Thyroid gland (tissue), 4 donors: ENCODE measurements at regions not wholly inside any gene's neighbourhood (a gene's known extent, or its start where the extent isn't known, plus 50 kb on each side); places are given as distances from the start of the nearest gene placed in this dataset.
"Not testable (repeated sequence)": the region's sequence is repeated elsewhere in the genome, so short reads cannot be mapped to it uniquely, and the experiment has no call there.

Experiments
- POLR2A ChIP-seq, 2 donors: fragments of 450-650 bp; IDR thresholded peaks; one replicate each; pipeline ENCODE4 v1.6.1; 2017; ENCODE audit warnings: antibody characterized with exemption in 2 of 2, mild to moderate bottlenecking in 2 of 2, moderate library complexity in 1 of 2
- TF ChIP-seq, protein P1 (sequence below), 6 experiments: fragments of 200-600 bp in 3 of 6; fragments of 450-650 bp in 3 of 6; sonication (generic) in 3 of 6; IDR thresholded peaks; one replicate each; pipeline ENCODE4 v1.5.1; 2016 to 2019; ENCODE audit warnings: antibody characterized with exemption in 6 of 6, mild to moderate bottlenecking in 2 of 6, inconsistent platforms in 1 of 6, moderate library complexity in 1 of 6

DNA sequence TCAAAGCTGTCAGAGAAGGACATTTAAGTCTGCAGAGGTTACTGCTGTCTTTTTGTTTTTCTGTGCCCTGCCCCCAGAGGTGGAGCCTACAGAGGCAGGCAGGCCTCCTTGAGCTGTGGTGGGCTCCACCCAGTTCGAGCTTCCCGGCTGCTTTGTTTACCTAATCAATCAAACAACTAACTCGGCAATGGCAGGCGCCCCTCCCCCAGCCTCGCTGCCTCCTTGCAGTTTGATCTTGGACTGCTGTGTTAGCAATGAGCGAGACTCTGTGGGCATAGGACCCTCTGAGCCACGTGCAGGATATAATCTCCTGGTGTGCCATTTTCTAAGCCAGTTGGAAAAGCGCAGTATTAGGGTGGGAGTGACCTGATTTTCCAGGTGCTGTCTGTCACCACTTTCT lies 201.8 kb upstream of the ETAA1 start:
- TF ChIP-seq, protein P1, sequence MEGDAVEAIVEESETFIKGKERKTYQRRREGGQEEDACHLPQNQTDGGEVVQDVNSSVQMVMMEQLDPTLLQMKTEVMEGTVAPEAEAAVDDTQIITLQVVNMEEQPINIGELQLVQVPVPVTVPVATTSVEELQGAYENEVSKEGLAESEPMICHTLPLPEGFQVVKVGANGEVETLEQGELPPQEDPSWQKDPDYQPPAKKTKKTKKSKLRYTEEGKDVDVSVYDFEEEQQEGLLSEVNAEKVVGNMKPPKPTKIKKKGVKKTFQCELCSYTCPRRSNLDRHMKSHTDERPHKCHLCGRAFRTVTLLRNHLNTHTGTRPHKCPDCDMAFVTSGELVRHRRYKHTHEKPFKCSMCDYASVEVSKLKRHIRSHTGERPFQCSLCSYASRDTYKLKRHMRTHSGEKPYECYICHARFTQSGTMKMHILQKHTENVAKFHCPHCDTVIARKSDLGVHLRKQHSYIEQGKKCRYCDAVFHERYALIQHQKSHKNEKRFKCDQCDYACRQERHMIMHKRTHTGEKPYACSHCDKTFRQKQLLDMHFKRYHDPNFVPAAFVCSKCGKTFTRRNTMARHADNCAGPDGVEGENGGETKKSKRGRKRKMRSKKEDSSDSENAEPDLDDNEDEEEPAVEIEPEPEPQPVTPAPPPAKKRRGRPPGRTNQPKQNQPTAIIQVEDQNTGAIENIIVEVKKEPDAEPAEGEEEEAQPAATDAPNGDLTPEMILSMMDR (IDR thresholded peaks at IDR 0.05), result not testable (repeated sequence)
- not testable (repeated sequence) for TF ChIP-seq POLR2A (IDR thresholded peaks at IDR 0.05)
